Left kidney (tissue), 1 donor: ENCODE measurements at regions not wholly inside any gene's neighbourhood (a gene's known extent, or its start where the extent isn't known, plus 50 kb on each side); places are given as distances from the start of the nearest gene placed in this dataset.

Source experiments
- DNase-seq: peaks from one replicate; pipeline ENCODE4 v3.0.0-alpha.2; 2013

GRCh38 chr22:49548356-49549202, 279.1 kb downstream of the BRD1 start:
- DNase-seq, result no peak

- DNase-seq, result no peak
These were observed 279.9 kb downstream of the BRD1 start for GRCh38 chr22:49547751-49548239.

GRCh38 chr22:49546811-49547585, 280.7 kb downstream of the BRD1 start:
- no peak for DNase-seq

- no peak for DNase-seq
These were observed 282.1 kb downstream of the BRD1 start for GRCh38 chr22:49545606-49546005.

DNA sequence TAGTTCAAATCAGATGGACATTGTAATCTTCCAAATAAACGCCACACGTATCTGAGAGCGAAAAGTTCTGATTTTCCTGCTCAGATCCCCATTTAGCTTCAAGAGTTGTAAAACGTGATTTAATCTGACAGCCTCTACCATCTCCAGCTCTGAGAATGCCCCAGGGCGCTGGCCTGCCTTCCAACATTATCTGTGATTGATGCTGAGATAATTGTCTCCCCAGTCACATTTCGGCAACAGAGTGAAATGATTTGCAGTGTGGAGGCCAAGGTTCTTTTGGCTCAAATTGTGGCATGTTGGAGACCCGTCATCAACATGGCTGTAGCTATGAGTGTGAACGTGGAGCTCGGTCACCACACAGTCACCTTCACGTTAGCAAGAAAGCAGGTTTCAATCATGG, 283.4 kb downstream of the BRD1 start:
- no peak for DNase-seq

DNA sequence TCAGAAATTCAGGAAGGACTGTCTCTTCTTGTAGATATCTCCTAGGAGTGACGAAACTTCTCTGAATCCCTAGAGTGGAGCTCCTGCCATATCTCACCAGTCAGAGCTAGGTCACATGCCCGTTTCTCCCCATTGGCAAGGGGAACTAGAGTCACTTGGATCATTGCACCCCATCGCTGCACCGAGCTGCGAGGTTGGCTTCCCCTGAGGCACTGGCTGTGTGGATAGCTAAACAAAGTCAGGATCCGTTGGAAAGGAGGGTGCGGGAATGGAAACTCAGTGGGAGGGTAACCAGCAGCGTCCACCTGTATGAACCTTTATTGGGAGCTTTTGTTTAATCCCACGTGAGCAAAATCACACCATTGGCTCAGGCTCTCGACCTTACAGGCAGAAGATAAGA, 283.8 kb downstream of the BRD1 start:
- DNase-seq, result no peak

- no peak for DNase-seq
These were observed 285.9 kb downstream of the BRD1 start for GRCh38 chr22:49541693-49542230.

DNA sequence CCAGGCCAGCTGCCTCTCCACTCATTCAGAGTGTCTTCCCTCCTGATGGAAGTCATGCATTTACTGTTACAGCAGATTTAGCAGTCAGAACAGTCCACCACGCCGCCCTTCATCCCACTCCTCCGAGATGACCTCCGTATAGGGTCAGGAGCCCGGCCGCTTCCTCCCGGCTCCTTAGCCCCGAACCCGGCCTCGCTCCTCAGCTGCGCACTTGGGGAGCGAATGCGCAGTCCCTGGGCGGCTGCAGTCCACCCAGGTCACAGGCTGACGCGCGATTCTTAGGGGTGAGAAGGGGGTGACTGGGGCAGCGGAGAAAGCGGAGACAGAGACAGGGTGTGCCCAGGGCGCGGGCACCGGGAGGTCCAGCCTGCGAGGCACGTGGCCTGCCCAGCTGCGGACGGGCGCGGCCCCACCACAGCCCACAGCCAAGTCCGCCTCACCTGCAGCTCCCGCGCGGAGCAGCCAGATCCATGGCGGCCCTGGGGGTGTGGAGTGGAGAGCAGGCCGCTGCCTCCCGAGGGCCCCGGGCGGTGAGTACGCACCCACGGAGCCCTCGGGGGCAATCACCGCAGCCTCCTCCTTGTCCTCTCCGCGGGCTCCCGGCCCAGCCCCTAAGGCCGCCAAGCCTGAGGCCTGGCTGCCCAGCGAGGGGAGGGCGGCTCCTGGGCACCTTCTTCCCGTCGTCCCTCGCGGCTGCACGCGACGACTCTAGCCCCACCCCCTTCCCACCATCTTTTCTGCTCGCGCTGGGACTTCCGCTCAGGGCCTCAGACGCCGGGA, 286.6 kb downstream of the BRD1 start:
- DNase-seq, result no peak

GRCh38 chr22:49540084-49540912, 287.4 kb downstream of the BRD1 start:
- no peak for DNase-seq

- DNase-seq, result no peak
These were observed 289.7 kb downstream of the BRD1 start for GRCh38 chr22:49538006-49538405.

- no peak for DNase-seq
These were observed 291.0 kb downstream of the BRD1 start for GRCh38 chr22:49536571-49537131.

DNA sequence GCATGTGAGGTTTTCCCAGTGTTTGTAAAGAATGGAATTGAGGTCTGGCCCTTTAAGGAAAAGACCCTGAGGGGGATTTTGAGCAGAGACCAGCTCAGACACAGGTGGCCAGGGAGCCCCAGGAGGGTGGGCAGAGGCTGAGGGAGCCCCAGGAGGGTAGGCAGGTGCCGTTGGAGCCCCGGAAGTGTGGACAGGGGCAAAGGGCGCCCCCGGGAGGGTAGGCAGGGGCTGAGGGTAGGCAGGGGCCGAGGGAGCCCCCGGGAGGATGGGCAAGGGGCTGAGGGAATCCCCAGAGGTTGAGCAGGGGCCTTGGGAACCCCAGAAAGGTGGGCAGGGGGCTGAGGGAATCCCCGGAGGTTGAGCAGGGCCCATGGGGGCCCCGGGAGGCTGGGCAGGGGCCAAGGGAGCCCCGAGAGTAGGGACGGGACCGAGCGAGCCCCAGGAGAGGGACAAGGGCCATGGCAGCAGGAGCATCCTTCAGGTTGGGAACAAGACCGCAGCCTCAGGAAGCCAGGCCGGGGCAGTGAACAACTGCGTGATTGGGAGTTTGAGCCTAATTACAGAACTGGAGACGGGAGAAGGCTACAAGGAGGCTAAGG, 292.0 kb downstream of the BRD1 start:
- no peak for DNase-seq

DNA sequence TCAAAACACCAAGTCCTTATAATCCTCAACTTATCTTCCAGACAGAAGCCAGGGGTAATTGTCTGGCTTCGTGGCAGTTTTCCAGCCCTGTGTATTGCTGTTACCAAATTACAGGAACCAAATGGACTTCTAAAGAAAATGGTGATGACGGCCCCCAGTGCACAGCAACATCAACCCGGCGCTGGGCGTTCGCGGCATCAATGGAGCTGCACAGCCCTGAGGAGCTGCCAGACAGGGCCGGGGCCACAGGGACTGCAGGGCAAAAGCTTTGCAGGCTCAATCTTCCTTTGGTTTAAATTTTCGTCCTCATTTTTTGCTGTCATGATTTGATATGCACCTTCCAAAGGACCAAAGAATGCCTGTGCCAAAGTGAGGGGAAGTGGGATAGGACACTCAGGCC, 292.5 kb downstream of the BRD1 start:
- DNase-seq, result no peak

DNA sequence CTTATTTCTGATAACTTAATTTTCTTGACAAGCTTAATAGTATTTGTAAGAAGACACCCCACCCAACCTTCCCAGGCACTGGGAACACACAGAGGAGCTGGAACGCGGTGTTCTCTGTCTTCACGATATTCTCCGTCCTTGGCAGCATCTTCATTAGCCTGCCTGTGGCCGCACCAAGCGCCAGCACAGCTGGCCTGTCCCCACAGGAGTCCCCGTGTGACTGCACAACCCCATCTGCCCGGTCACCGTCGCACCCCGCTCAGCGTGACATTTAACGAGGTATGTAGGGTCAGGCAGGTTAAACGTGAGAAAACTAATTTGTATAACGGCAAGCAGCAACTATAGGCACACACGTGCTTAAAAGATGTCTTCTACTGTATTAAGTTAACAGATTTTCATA, 293.3 kb downstream of the BRD1 start:
- DNase-seq, result no peak

GRCh38 chr22:49533886-49534285, 293.8 kb downstream of the BRD1 start:
- no peak for DNase-seq

- DNase-seq, result no peak
These were observed 294.5 kb downstream of the BRD1 start for GRCh38 chr22:49532869-49533802.

- no peak for DNase-seq
These were observed 296.3 kb downstream of the BRD1 start for GRCh38 chr22:49531368-49531791.

- no peak for DNase-seq
These were observed 296.9 kb downstream of the BRD1 start for GRCh38 chr22:49530671-49531367.

DNA sequence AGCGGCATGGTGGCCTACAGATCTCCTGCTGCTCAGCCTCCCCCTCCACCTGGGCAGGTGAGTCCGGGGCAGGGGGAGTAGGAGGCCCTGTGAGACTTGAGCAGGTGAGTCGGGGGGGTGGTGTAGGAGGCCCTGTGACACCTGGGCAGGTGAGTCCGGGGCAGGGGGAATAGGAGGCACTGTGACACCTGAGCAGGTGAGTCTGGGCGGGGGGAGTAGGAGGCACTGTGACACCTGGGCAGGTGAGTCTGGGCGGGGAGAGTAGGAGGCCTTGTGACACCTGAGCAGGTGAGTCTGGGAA, 299.3 kb downstream of the BRD1 start:
- DNase-seq, result no peak
